IMR-90 (cell line): ENCODE measurements at regions not wholly inside any gene's neighbourhood (a gene's known extent, or its start where the extent isn't known, plus 50 kb on each side); places are given as distances from the start of the nearest gene placed in this dataset.

Experiments
- ATAC-seq: fragments of 200-7000 bp; cut with Tn5 transposase; 2 replicates; pipeline ENCODE4 v1.9.1; 2020; ENCODE audit warnings: low read depth, mild to moderate bottlenecking, moderate library complexity
- BruUV-seq: library from RNA; stranded (reverse); fragments of 400-500 nt; replicated peaks from 2 replicates; lab custom pipeline; 2021; lab: Mats Ljungman, UMichigan
- CTCF ChIA-PET: fragments of 300-600 bp; formaldehyde crosslinking; extraction: SDS; loops from one replicate; lab custom pipeline; 2021; ENCODE audit warnings: antibody characterized with exemption; lab: Yijun Ruan, JAX
- POLR2A ChIA-PET: fragments of 300-600 bp; sonication (Branson Sonifier 250); formaldehyde crosslinking; loops from one replicate; lab custom pipeline; 2022; ENCODE audit warnings: antibody characterized with exemption; ENCODE audit not compliant: unreplicated experiment; lab: Charles Lee
- DNase-seq: peaks from one replicate; pipeline ENCODE4 v3.0.0; 2013
- H2AFZ ChIP-seq: replicated peaks from 2 replicates; pipeline ENCODE3; 2013; ENCODE audit warnings: low read length, mild to moderate bottlenecking; ENCODE audit not compliant: poor library complexity
- H2AK5ac ChIP-seq: 2 replicates; pipeline ENCODE4 v1.6.1; 2013; ENCODE audit warnings: low read depth, low read length, inconsistent platforms
- H2AK9ac ChIP-seq: replicated peaks from 2 replicates; pipeline ENCODE3; 2013; ENCODE audit warnings: mild to moderate bottlenecking, low read depth, low read length, moderate library complexity; ENCODE audit not compliant: poor library complexity
- H2BK120ac ChIP-seq: 2 replicates; pipeline ENCODE4 v1.6.1; 2013; ENCODE audit warnings: low read depth, low read length, inconsistent platforms
- H2BK15ac ChIP-seq: 3 replicates; pipeline ENCODE4 v1.6.1; 2013; ENCODE audit warnings: low read depth, low read length, inconsistent platforms
- H2BK20ac ChIP-seq: 2 replicates; pipeline ENCODE4 v1.6.1; 2013; ENCODE audit warnings: low read depth, mild to moderate bottlenecking, inconsistent platforms, low read length, moderate library complexity
- H2BK5ac ChIP-seq: 2 replicates; pipeline ENCODE4 v1.6.1; 2013; ENCODE audit warnings: mild to moderate bottlenecking, low read depth, low read length, inconsistent platforms; ENCODE audit not compliant: poor library complexity, severe bottlenecking
- H3K14ac ChIP-seq: replicated peaks from 2 replicates; pipeline ENCODE4 v1.6.1; 2013; ENCODE audit warnings: low read depth, low read length, inconsistent platforms
- H3K18ac ChIP-seq: 2 replicates; pipeline ENCODE4 v1.6.1; 2013; ENCODE audit warnings: low read depth, low read length, control low read depth
- H3K23ac ChIP-seq: 2 replicates; pipeline ENCODE4 v1.6.1; 2013; ENCODE audit warnings: low read depth, low read length, inconsistent platforms
- H3K27ac ChIP-seq: 2 replicates; pipeline ENCODE4 v1.5.1; 2013; ENCODE audit warnings: mild to moderate bottlenecking, control low read depth, low read length; ENCODE audit not compliant: insufficient read depth
- H3K27me3 ChIP-seq: 2 replicates; pipeline ENCODE4 v1.6.1; 2013; ENCODE audit warnings: low read length; ENCODE audit not compliant: control insufficient read depth, insufficient read depth
- H3K36me3 ChIP-seq: 2 replicates; pipeline ENCODE4 v1.6.1; 2013; ENCODE audit warnings: low read length, mixed read lengths; ENCODE audit not compliant: control insufficient read depth, insufficient read depth
- H3K4ac ChIP-seq: 2 replicates; pipeline ENCODE4 v1.6.1; 2013; ENCODE audit warnings: low read depth, low read length, inconsistent platforms
- H3K4me1 ChIP-seq: 2 replicates; pipeline ENCODE4 v1.6.1; 2013; ENCODE audit warnings: low read length, mixed read lengths; ENCODE audit not compliant: control insufficient read depth, insufficient read depth
- H3K4me2 ChIP-seq: 2 replicates; pipeline ENCODE4 v1.6.1; 2013; ENCODE audit warnings: low read depth, mild to moderate bottlenecking, control low read depth, low read length, moderate library complexity
- H3K4me3 ChIP-seq: 2 replicates; pipeline ENCODE4 v1.5.1; 2013; ENCODE audit warnings: low read depth, mild to moderate bottlenecking, control low read depth, low read length, moderate library complexity; ENCODE audit not compliant: insufficient read depth
- H3K56ac ChIP-seq: 2 replicates; pipeline ENCODE4 v1.6.1; 2013; ENCODE audit warnings: low read length, inconsistent platforms; ENCODE audit not compliant: insufficient read depth; ENCODE audit errors: extremely low read depth
- H3K79me1 ChIP-seq, 2 experiments: 2 replicates each; pipeline ENCODE4 v1.6.1; 2013; ENCODE audit warnings: low read length in 2 of 2, inconsistent platforms in 1 of 2, low read depth in 1 of 2
- H3K9ac ChIP-seq: 2 replicates; pipeline ENCODE4 v1.6.1; 2013; ENCODE audit warnings: low read depth, low read length, control low read depth
- H3K9me1 ChIP-seq: 2 replicates; pipeline ENCODE4 v1.6.1; 2013; ENCODE audit warnings: low read length, inconsistent platforms; ENCODE audit not compliant: insufficient read depth
- H3K9me3 ChIP-seq: 2 replicates; pipeline ENCODE4 v1.6.1; 2013; ENCODE audit warnings: low read length; ENCODE audit not compliant: control insufficient read depth, insufficient read depth
- H4K20me1 ChIP-seq: 2 replicates; pipeline ENCODE4 v1.6.1; 2013; ENCODE audit warnings: low read length, inconsistent platforms; ENCODE audit not compliant: insufficient read depth
- H4K5ac ChIP-seq: 2 replicates; pipeline ENCODE4 v1.6.1; 2013; ENCODE audit warnings: mild to moderate bottlenecking, low read depth, low read length, control low read depth
- H4K8ac ChIP-seq, 2 experiments: 2 replicates each; pipeline ENCODE4 v1.6.1; 2013; ENCODE audit warnings: low read depth in 2 of 2, low read length in 2 of 2, control low read depth in 1 of 2, inconsistent platforms in 1 of 2
- H4K91ac ChIP-seq: 2 replicates; pipeline ENCODE4 v1.6.1; 2013; ENCODE audit warnings: low read depth, low read length, inconsistent platforms; ENCODE audit not compliant: insufficient read depth
- BHLHE40 ChIP-seq: fragments of 150-350 bp; IDR thresholded peaks from 2 replicates; pipeline ENCODE4 v1.6.1; 2016; ENCODE audit warnings: mild to moderate bottlenecking, low read depth, low read length
- CEBPB ChIP-seq: IDR thresholded peaks from 2 replicates; pipeline ENCODE4 v1.6.1; 2012; ENCODE audit warnings: low read depth, low read length, improper control_type of control experiment
- CHD1 ChIP-seq: IDR thresholded peaks from 2 replicates; pipeline ENCODE4 v1.6.1; 2012; ENCODE audit warnings: low read depth, low read length, improper control_type of control experiment
- CTCF ChIP-seq: conservative IDR thresholded peaks from 2 replicates; pipeline ENCODE4 v1.5.1; 2012; ENCODE audit warnings: mild to moderate bottlenecking, low read depth, low read length, improper control_type of control experiment
- ELK1 ChIP-seq: fragments of 150-350 bp; IDR thresholded peaks from 2 replicates; pipeline ENCODE4 v1.6.1; 2016; ENCODE audit warnings: low read depth, mild to moderate bottlenecking, low read length, moderate library complexity, borderline replicate concordance
- FOS ChIP-seq: fragments of 150-350 bp; IDR thresholded peaks from 2 replicates; pipeline ENCODE4 v1.6.1; 2016; ENCODE audit warnings: low read depth, low read length
- MAFK ChIP-seq: IDR thresholded peaks from 2 replicates; pipeline ENCODE4 v1.6.1; 2012; ENCODE audit warnings: low read depth, low read length, improper control_type of control experiment
- MAZ ChIP-seq: IDR thresholded peaks from 2 replicates; pipeline ENCODE4 v1.6.1; 2012; ENCODE audit warnings: low read depth, mild to moderate bottlenecking, low read length, improper control_type of control experiment, moderate library complexity, borderline replicate concordance
- MXI1 ChIP-seq: IDR thresholded peaks from 2 replicates; pipeline ENCODE4 v1.6.1; 2012; ENCODE audit warnings: low read depth, mild to moderate bottlenecking, low read length, moderate library complexity, borderline replicate concordance
- NFE2L2 ChIP-seq: fragments of 150-350 bp; IDR thresholded peaks from 2 replicates; pipeline ENCODE4 v1.6.1; 2016; ENCODE audit warnings: low read depth, mild to moderate bottlenecking, low read length
- POLR2A ChIP-seq: IDR thresholded peaks from 2 replicates; pipeline ENCODE4 v1.6.1; 2012; ENCODE audit warnings: mild to moderate bottlenecking, low read depth, low read length
- RAD21 ChIP-seq: IDR thresholded peaks from 2 replicates; pipeline ENCODE4 v1.6.1; 2012; ENCODE audit warnings: low read length, improper control_type of control experiment
- RCOR1 ChIP-seq: IDR thresholded peaks from 2 replicates; pipeline ENCODE4 v1.6.1; 2012; ENCODE audit warnings: mild to moderate bottlenecking, low read length, improper control_type of control experiment; ENCODE audit not compliant: insufficient replicate concordance
- RFX5 ChIP-seq: IDR thresholded peaks from 2 replicates; pipeline ENCODE4 v1.8.0; 2012; ENCODE audit warnings: low read depth, mild to moderate bottlenecking, low read length, moderate library complexity
- SMC3 ChIP-seq: fragments of 150-350 bp; IDR thresholded peaks from 2 replicates; pipeline ENCODE4 v1.6.1; 2016; ENCODE audit warnings: low read depth, mild to moderate bottlenecking, antibody characterized with exemption, low read length, moderate library complexity
- USF2 ChIP-seq: fragments of 150-350 bp; IDR thresholded peaks from 2 replicates; pipeline ENCODE4 v1.6.1; 2017; ENCODE audit warnings: mild to moderate bottlenecking, antibody characterized with exemption, low read length, low read depth
- WGBS, 2 experiments: methylation state at CpG; one replicate each; pipeline versions ENCODE4 v1.1.5 to v1.1.7; 2013; ENCODE audit warnings: missing lambda C conversion rate in 2 of 2; ENCODE audit not compliant: insufficient read length in 1 of 2; ENCODE audit errors: extremely low coverage in 2 of 2; 5-methylcytosine and 5-hydroxymethylcytosine counted together
- dilution Hi-C: fragments of 300-500 bp; cut with HindIII; formaldehyde crosslinking; loops from one replicate; pipeline ENCODE4 v1.14.3; 2018; ENCODE audit warnings: low sequenced_read_pairs; ENCODE audit not compliant: unreplicated experiment
- in situ Hi-C: fragments of 300-500 bp; cut with MboI; formaldehyde crosslinking; loops from 3 replicates; pipeline ENCODE4 v1.14.3; 2019; ENCODE audit warnings: low sequenced_read_pairs, inconsistent platforms, mixed read lengths
- intact Hi-C: fragments of 100-400 bp; cut with micrococcal nuclease; formaldehyde crosslinking; loops from 2 replicates; pipeline ENCODE4 v1.10.0; 2022

- H3K18ac ChIP-seq, result no peak overlapping the region
- no peak overlapping the region for H2AK5ac ChIP-seq
- no peak overlapping the region for H3K14ac ChIP-seq
- H2AFZ ChIP-seq, result no peak overlapping the region
- no peaks in the 10 kb centered on the region for H3K27me3 ChIP-seq
- DNase-seq (no peak), ATAC-seq (no peak)
- H3K56ac ChIP-seq, result no peak overlapping the region
- no peaks in the 10 kb centered on the region for H3K9me3 ChIP-seq
- H3K4me3 ChIP-seq, result no peak overlapping the region
- WGBS, 2 experiments, result no CpG with 5 or more reads among the region's 4 CpGs
- ChIA-PET CTCF (no interaction called here), POLR2A (no interaction called here)
- intact Hi-C loops (no loop called here), in situ Hi-C loops (no loop called here), dilution Hi-C loops (no loop called here)
- no peak overlapping the region for H4K8ac ChIP-seq
- no peak overlapping the region for H3K4me2 ChIP-seq
- no peaks in the 10 kb centered on the region for H3K4me1 ChIP-seq
- no peak overlapping the region for H3K4ac ChIP-seq
- H2BK15ac ChIP-seq, result no peak overlapping the region
- H3K23ac ChIP-seq, result no peak overlapping the region
- no peaks in the 10 kb centered on the region for H3K79me1 ChIP-seq
- no peaks in the 10 kb centered on the region for H3K9me1 ChIP-seq
- no peaks in the 10 kb centered on the region for H3K36me3 ChIP-seq
- no peak overlapping the region for H2BK120ac ChIP-seq
- TF ChIP-seq ELK1 (no peak), SMC3 (no peak), NFE2L2 (no peak), USF2 (no peak), BHLHE40 (no peak), RAD21 (no peak), FOS (no peak), RCOR1 (no peak), CEBPB (no peak), CTCF (no peak), MXI1 (no peak), CHD1 (no peak), RFX5 (no peak), MAFK (no peak), POLR2A (no peak), MAZ (no peak)
- no TSS peak for BruUV-seq
- no peak overlapping the region for H3K27ac ChIP-seq
- H2BK5ac ChIP-seq, result no peak overlapping the region
- H3K9ac ChIP-seq, result no peak overlapping the region
- no peak overlapping the region for H2BK20ac ChIP-seq
- H2AK9ac ChIP-seq, result no peak overlapping the region
- no peak overlapping the region for H4K5ac ChIP-seq
- no peak overlapping the region for H4K91ac ChIP-seq
- H4K20me1 ChIP-seq, result no peaks in the 10 kb centered on the region
Observed at GRCh38 chr11:92432515-92432914, 207.9 kb downstream of the FAT3 start.
